K562 (cell line): ENCODE measurements at regions not wholly inside any gene's neighbourhood (a gene's known extent, or its start where the extent isn't known, plus 50 kb on each side); places are given as distances from the start of the nearest gene placed in this dataset.

Source experiments
- ATAC-seq: fragments of 200-7000 bp; cut with Tn5 transposase; 3 replicates; pipeline ENCODE4 v1.9.1; 2020; ENCODE audit warnings: moderate library complexity
- BruUV-seq: library from RNA; stranded (reverse); fragments of 400-500 nt; replicated peaks from 2 replicates; lab custom pipeline; 2021; lab: Mats Ljungman, UMichigan
- CTCF ChIA-PET: fragments of 300-600 bp; formaldehyde crosslinking; extraction: SDS; loops from one replicate; lab custom pipeline; 2021; ENCODE audit warnings: low intra/inter-chr PET ratio; lab: Yijun Ruan, JAX
- POLR2A ChIA-PET: fragments of 300-600, 350-650 bp; sonication (Branson Sonifier 250); formaldehyde crosslinking; extraction: SDS; loops from one replicate; lab custom pipeline; 2021; ENCODE audit warnings: antibody characterized with exemption, inconsistent platforms; lab: Yijun Ruan, JAX
- DNase-seq, 4 experiments: peaks; one replicate each; pipeline versions ENCODE4 v3.0.0 to v3.0.0-alpha.2; 2011 to 2018; ENCODE audit warnings: low spot score in 3 of 4, mixed read lengths in 3 of 4; ENCODE audit errors: extremely low read depth in 1 of 4
- FAIRE-seq: peaks from 2 replicates; lab custom pipeline; 2011; peaks lifted over from hg19 to GRCh38; lab: Jason Lieb, UNC
- H2AFZ ChIP-seq: 2 replicates; pipeline ENCODE4 v1.6.0; 2011; ENCODE audit warnings: low read depth, low read length, control low read depth, inconsistent platforms
- H3K27ac ChIP-seq: fragments of 200-600 bp; 3 replicates; pipeline ENCODE4 v1.8.0; 2011; ENCODE audit warnings: low read depth, mild to moderate bottlenecking, control low read depth, inconsistent platforms, low read length, moderate library complexity, mixed read lengths; ENCODE audit errors: extremely low read depth
- H3K27me3 ChIP-seq, 2 experiments: fragments of 300-600 bp in 1 of 2; 2 replicates in 1 of 2; 3 replicates in 1 of 2; pipeline versions ENCODE4 v1.6.0 to v1.8.0; 2011; ENCODE audit warnings: inconsistent platforms in 2 of 2, low read length in 2 of 2, mild to moderate bottlenecking in 1 of 2, mixed read lengths in 1 of 2, moderate library complexity in 1 of 2; ENCODE audit not compliant: control insufficient read depth in 2 of 2, insufficient read depth in 2 of 2
- H3K36me3 ChIP-seq: fragments of 300-600 bp; 3 replicates; pipeline ENCODE4 v1.8.0; 2011; ENCODE audit warnings: mild to moderate bottlenecking, low read length, inconsistent platforms; ENCODE audit not compliant: control insufficient read depth, insufficient read depth
- H3K4me1 ChIP-seq, 2 experiments: fragments of 200-600 bp in 1 of 2; replicated peaks in 1 of 2; 2 replicates in 1 of 2; 3 replicates in 1 of 2; pipeline versions ENCODE4 v1.5.1 to v1.8.0; 2011; ENCODE audit warnings: inconsistent platforms in 2 of 2, low read length in 2 of 2, mild to moderate bottlenecking in 1 of 2, mixed read lengths in 1 of 2, moderate library complexity in 1 of 2; ENCODE audit not compliant: control insufficient read depth in 2 of 2, insufficient read depth in 2 of 2
- H3K4me2 ChIP-seq: 2 replicates; pipeline ENCODE4 v1.6.1; 2011; ENCODE audit warnings: low read length, control low read depth, inconsistent platforms, mixed read lengths; ENCODE audit not compliant: insufficient read depth
- H3K4me3 ChIP-seq: fragments of 200-600 bp; sonication (generic), shearing (Covaris generic); 2 replicates; pipeline ENCODE4 v1.5.1; 2016; ENCODE audit warnings: control low read depth, inconsistent platforms
- H3K79me2 ChIP-seq: fragments of 200-600 bp; 3 replicates; pipeline ENCODE4 v1.8.0; 2011; ENCODE audit warnings: low read length, inconsistent platforms; ENCODE audit not compliant: control insufficient read depth, insufficient read depth
- H3K9ac ChIP-seq, 2 experiments: 2 replicates each; pipeline versions ENCODE4 v1.6.0 to v1.6.1; 2011; ENCODE audit warnings: low read depth in 2 of 2, low read length in 2 of 2, control low read depth in 1 of 2, inconsistent platforms in 1 of 2, mild to moderate bottlenecking in 1 of 2, mixed read lengths in 1 of 2; ENCODE audit not compliant: insufficient read depth in 1 of 2
- H3K9me1 ChIP-seq: one replicate; pipeline ENCODE4 v1.6.0; 2011; ENCODE audit warnings: inconsistent platforms, mild to moderate bottlenecking, low read length, moderate library complexity; ENCODE audit not compliant: control insufficient read depth, insufficient read depth
- H3K9me3 ChIP-seq: replicated peaks from 2 replicates; pipeline ENCODE4 v1.5.1; 2011; ENCODE audit warnings: low read depth, low read length, inconsistent platforms; ENCODE audit not compliant: control insufficient read depth, insufficient read depth
- H4K20me1 ChIP-seq: replicated peaks from 2 replicates; pipeline ENCODE4 v1.6.1; 2011; ENCODE audit warnings: low read length, inconsistent platforms, mixed read lengths; ENCODE audit not compliant: control insufficient read depth, insufficient read depth
- SRSF3 ChIP-seq: fragments of 200-400 bp; formaldehyde crosslinking; IDR thresholded peaks from 2 replicates; pipeline ENCODE4 v1.6.1; 2016; ENCODE audit warnings: mild to moderate bottlenecking, low read length, moderate library complexity; ENCODE audit not compliant: insufficient read depth
- TRIM28 ChIP-seq: fragments of 450-650 bp; IDR thresholded peaks from 2 replicates; pipeline ENCODE4 v1.6.1; 2017
- WGBS: fragments of 100-300 bp; shearing (Covaris generic); methylation state at CpG from one replicate; pipeline ENCODE4 v1.1.6; 2016; ENCODE audit warnings: low coverage, mixed read lengths; ENCODE audit not compliant: insufficient coverage; ENCODE audit errors: missing lambda C conversion rate; 5-methylcytosine and 5-hydroxymethylcytosine counted together
- in situ Hi-C: fragments of 300-500 bp; cut with MboI; formaldehyde crosslinking; loops from 4 replicates; pipeline ENCODE4 v1.15.0; 2018; ENCODE audit warnings: inconsistent platforms, mixed read lengths
- intact Hi-C: fragments of 100-400 bp; cut with micrococcal nuclease; formaldehyde crosslinking; loops from 2 replicates; pipeline ENCODE4 v1.14.2; 2022
- TF ChIP-seq, protein P1 (sequence below): sonication (generic); formaldehyde crosslinking; IDR thresholded peaks from 2 replicates; pipeline ENCODE4 v1.4.0; 2020; ENCODE audit warnings: mild to moderate bottlenecking, missing genetic modification reagents

GRCh38 chr16:49181791-49182518, 99.7 kb downstream of the CBLN1 start:
- Histone ChIP-seq H2AFZ (no peak overlapping the region), H3K4me1 (no peaks in the 10 kb centered on the region), H3K9me3 (no peaks in the 10 kb centered on the region), H3K27me3 (no peaks in the 10 kb centered on the region), H3K36me3 (no peaks in the 10 kb centered on the region), H3K27ac (no peak overlapping the region), H3K9ac (no peak overlapping the region), H3K4me2 (no peak overlapping the region), H4K20me1 (no peaks in the 10 kb centered on the region), H3K79me2 (no peaks in the 10 kb centered on the region), H3K4me3 (no peak overlapping the region), H3K9me1 (no peaks in the 10 kb centered on the region)
- no TSS peak for BruUV-seq
- CTCF ChIA-PET: no interaction called here
- in situ Hi-C loops (no loop called here), intact Hi-C loops (no loop called here)
- no peak for TF ChIP-seq SRSF3
- no peak for FAIRE-seq
- no peak for DNase-seq
- POLR2A ChIA-PET: no interaction called here
- no peak for ATAC-seq
- under 1% methylated on average over 8 of the region's 8 CpGs for WGBS

- ChIA-PET POLR2A (interaction anchor here (0.6 kb wide), 2 partner anchors 136 to 215 kb away, joined by 3 to 4 read pairs; no protein-coding TSS in a partner anchor), CTCF (no interaction called here)
- WGBS: 0% methylated on average over 4 of the region's 4 CpGs
- Histone ChIP-seq H3K4me2 (no peak overlapping the region), H3K27me3 (no peaks in the 10 kb centered on the region), H3K9me1 (no peaks in the 10 kb centered on the region), H3K36me3 (no peaks in the 10 kb centered on the region), H3K4me3 (no peak overlapping the region), H3K27ac (no peak overlapping the region), H2AFZ (no peak overlapping the region), H3K9ac (no peak overlapping the region; a peak in 1 of 4 replicates), H4K20me1 (no peaks in the 10 kb centered on the region), H3K4me1 (no peaks in the 10 kb centered on the region), H3K9me3 (no peaks in the 10 kb centered on the region), H3K79me2 (no peaks in the 10 kb centered on the region)
- ATAC-seq (no peak), FAIRE-seq (no peak), DNase-seq (no peak)
- intact Hi-C loops: no loop called here
- BruUV-seq: no TSS peak
- TF ChIP-seq TRIM28: no peak
- TF ChIP-seq, protein P1, sequence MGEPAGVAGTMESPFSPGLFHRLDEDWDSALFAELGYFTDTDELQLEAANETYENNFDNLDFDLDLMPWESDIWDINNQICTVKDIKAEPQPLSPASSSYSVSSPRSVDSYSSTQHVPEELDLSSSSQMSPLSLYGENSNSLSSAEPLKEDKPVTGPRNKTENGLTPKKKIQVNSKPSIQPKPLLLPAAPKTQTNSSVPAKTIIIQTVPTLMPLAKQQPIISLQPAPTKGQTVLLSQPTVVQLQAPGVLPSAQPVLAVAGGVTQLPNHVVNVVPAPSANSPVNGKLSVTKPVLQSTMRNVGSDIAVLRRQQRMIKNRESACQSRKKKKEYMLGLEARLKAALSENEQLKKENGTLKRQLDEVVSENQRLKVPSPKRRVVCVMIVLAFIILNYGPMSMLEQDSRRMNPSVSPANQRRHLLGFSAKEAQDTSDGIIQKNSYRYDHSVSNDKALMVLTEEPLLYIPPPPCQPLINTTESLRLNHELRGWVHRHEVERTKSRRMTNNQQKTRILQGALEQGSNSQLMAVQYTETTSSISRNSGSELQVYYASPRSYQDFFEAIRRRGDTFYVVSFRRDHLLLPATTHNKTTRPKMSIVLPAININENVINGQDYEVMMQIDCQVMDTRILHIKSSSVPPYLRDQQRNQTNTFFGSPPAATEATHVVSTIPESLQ (CRISPR knock-in tag): no peak
- in situ Hi-C loops: no loop called here
Observed at GRCh38 chr16:49179714-49180330, 101.8 kb downstream of the CBLN1 start.
